ENCODE measurements at regions not wholly inside any gene's neighbourhood (a gene's known extent, or its start where the extent isn't known, plus 50 kb on each side); places are given as distances from the start of the nearest gene placed in this dataset.

DNA sequence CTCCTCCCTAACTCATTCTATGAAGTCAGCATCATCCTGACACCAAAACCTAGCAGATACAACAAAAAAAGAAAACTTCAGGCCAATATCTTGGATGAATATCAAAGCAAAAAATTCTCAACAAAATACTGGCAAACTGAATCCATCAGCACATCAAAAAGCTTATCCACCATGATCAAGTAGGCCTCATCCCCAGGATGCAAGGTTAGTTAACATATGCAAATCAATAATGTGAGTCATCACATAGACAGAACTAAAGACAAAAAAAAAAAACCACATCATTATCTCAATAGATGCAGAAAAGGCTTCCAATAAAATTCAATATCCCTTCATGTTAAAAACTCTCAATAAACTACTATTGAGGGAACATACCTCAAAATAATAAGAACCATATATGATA is 306.8 kb upstream of the TMC3 start:
- Histone ChIP-seq H2AFZ (ENCODE audit: insufficient read depth, low read length, poor library complexity) (no peak overlapping the region), H3K4me1 (ENCODE audit: control insufficient read depth in 1 of 2, insufficient read depth in 2 of 2, low read length in 2 of 2) (no peaks in the 10 kb centered on the region), H2AK5ac (ENCODE audit: low read length) (no peak overlapping the region), H3K4me3 (ENCODE audit: low read depth, low read length) (no peak overlapping the region), H3K4me2 (ENCODE audit: low read length) (no peak overlapping the region), H2BK5ac (ENCODE audit: low read depth, low read length, poor library complexity) (no peak overlapping the region), H3K14ac (ENCODE audit: low read length) (no peak overlapping the region), H3K27ac (ENCODE audit: low read depth, low read length) (no peak overlapping the region), H4K8ac (ENCODE audit: low read depth, low read length) (no peak overlapping the region), H3K36me3 (ENCODE audit: control insufficient read depth in 1 of 2, insufficient read depth in 2 of 2, low read length in 2 of 2) (no peaks in the 10 kb centered on the region), H3K18ac (ENCODE audit: low read length) (no peak overlapping the region), H4K12ac (ENCODE audit: low read depth, low read length) (no peak overlapping the region), H3K9me3 (ENCODE audit: insufficient read depth, low read depth, low read length) (no peaks in the 10 kb centered on the region), H3K27me3 (ENCODE audit: insufficient read depth, low read length) (no peaks in the 10 kb centered on the region), H3K9ac (ENCODE audit: low read length) (no peak overlapping the region), H3K23ac (ENCODE audit: low read length) (no peak overlapping the region), H3K4ac (ENCODE audit: low read depth, low read length) (no peak overlapping the region), H4K91ac (ENCODE audit: low read depth, low read length) (no peak overlapping the region), H3K79me1 (ENCODE audit: low read length) (no peaks in the 10 kb centered on the region), H2BK12ac (ENCODE audit: low read length) (no peak overlapping the region), H3K79me2 (ENCODE audit: control insufficient read depth, insufficient read depth, low read length, poor library complexity) (no peaks in the 10 kb centered on the region), H2BK120ac (ENCODE audit: insufficient read depth, low read length, poor library complexity) (no peak overlapping the region)
- DNase-seq, result no peak

DNA sequence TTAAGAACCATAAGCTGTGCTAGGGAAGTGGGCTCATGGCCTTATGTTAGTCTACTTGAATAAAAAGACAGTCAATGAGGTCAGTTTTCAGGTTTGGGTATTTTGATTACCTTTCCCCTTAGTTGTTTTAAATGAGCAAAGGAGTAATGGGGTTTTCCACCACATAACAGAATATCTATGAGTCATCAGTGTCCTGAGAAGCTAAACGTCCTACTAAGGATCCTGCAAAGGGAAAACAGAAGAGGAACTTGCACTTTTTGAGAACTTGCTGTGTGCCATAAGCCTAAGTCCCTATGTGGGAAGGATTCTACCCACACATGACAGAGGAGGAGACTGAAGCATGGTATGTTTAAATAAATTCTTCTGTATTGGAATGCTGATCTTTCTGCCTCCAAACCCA is 292.8 kb upstream of the TMC3 start:
- no peak overlapping the region for H3K4ac ChIP-seq (ENCODE audit: low read depth, low read length)
- H3K14ac ChIP-seq (ENCODE audit: low read length), result no peak overlapping the region
- H2BK120ac ChIP-seq (ENCODE audit: insufficient read depth, low read length, poor library complexity), result no peak overlapping the region
- no peaks in the 10 kb centered on the region for H3K36me3 ChIP-seq (ENCODE audit: control insufficient read depth in 1 of 2, insufficient read depth in 2 of 2, low read length in 2 of 2)
- H3K4me2 ChIP-seq (ENCODE audit: low read length), result no peak overlapping the region
- WGBS (ENCODE audit: extremely low coverage, insufficient coverage, insufficient read length), result no CpG with 5 or more reads among the region's 1 CpG
- H3K23ac ChIP-seq (ENCODE audit: low read length), result no peak overlapping the region
- H2BK12ac ChIP-seq (ENCODE audit: low read length), result no peak overlapping the region
- no peaks in the 10 kb centered on the region for H3K4me1 ChIP-seq (ENCODE audit: control insufficient read depth in 1 of 2, insufficient read depth in 2 of 2, low read length in 2 of 2)
- H3K9me3 ChIP-seq (ENCODE audit: insufficient read depth, low read depth, low read length), result no peaks in the 10 kb centered on the region
- no peak overlapping the region for H3K4me3 ChIP-seq (ENCODE audit: low read depth, low read length)
- no peak overlapping the region for H3K27ac ChIP-seq (ENCODE audit: low read depth, low read length)
- H3K9ac ChIP-seq (ENCODE audit: low read length), result no peak overlapping the region
- no peak for DNase-seq
- no peak overlapping the region for H4K91ac ChIP-seq (ENCODE audit: low read depth, low read length)
- H3K79me2 ChIP-seq (ENCODE audit: control insufficient read depth, insufficient read depth, low read length, poor library complexity), result no peaks in the 10 kb centered on the region
- no peak overlapping the region for H4K12ac ChIP-seq (ENCODE audit: low read depth, low read length)
- H2AFZ ChIP-seq (ENCODE audit: insufficient read depth, low read length, poor library complexity), result no peak overlapping the region
- no peak overlapping the region for H2BK5ac ChIP-seq (ENCODE audit: low read depth, low read length, poor library complexity)
- H4K8ac ChIP-seq (ENCODE audit: low read depth, low read length), result no peak overlapping the region
- no peaks in the 10 kb centered on the region for H3K79me1 ChIP-seq (ENCODE audit: low read length)
- H3K27me3 ChIP-seq (ENCODE audit: insufficient read depth, low read length), result no peaks in the 10 kb centered on the region
- no peak overlapping the region for H2AK5ac ChIP-seq (ENCODE audit: low read length)
- no peak overlapping the region for H3K18ac ChIP-seq (ENCODE audit: low read length)

DNA sequence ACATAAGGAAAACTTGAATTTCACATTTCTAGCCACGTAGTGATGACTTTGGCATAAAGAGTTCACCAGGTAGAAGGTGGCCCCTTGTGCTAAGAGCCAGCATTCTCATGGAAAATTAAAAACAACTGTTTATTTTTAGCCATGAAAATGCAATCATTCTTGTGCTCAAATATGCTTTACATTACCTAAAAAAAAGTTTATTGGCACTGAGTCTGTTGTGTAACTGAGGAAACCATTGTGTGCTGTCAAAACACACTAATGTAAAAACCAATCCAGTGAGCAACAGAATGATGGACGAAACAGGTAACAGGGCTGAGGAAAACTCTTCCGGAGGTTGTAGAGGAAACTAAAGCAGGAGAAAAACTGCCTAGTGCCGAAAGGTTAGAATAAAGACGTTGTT is 287.0 kb upstream of the TMC3 start:
- Histone ChIP-seq H3K27ac (ENCODE audit: low read depth, low read length) (no peak overlapping the region), H3K79me1 (ENCODE audit: low read length) (no peaks in the 10 kb centered on the region), H3K36me3 (ENCODE audit: control insufficient read depth in 1 of 2, insufficient read depth in 2 of 2, low read length in 2 of 2) (no peaks in the 10 kb centered on the region), H3K9me3 (ENCODE audit: insufficient read depth, low read depth, low read length) (no peaks in the 10 kb centered on the region), H3K4me1 (ENCODE audit: control insufficient read depth in 1 of 2, insufficient read depth in 2 of 2, low read length in 2 of 2) (no peaks in the 10 kb centered on the region), H3K79me2 (ENCODE audit: control insufficient read depth, insufficient read depth, low read length, poor library complexity) (no peaks in the 10 kb centered on the region), H3K27me3 (ENCODE audit: insufficient read depth, low read length) (no peaks in the 10 kb centered on the region), H3K18ac (ENCODE audit: low read length) (no peak overlapping the region), H3K4me2 (ENCODE audit: low read length) (no peak overlapping the region), H2AK5ac (ENCODE audit: low read length) (no peak overlapping the region), H4K8ac (ENCODE audit: low read depth, low read length) (no peak overlapping the region), H2AFZ (ENCODE audit: insufficient read depth, low read length, poor library complexity) (no peak overlapping the region), H3K4me3 (ENCODE audit: low read depth, low read length) (no peak overlapping the region), H2BK120ac (ENCODE audit: insufficient read depth, low read length, poor library complexity) (no peak overlapping the region), H3K14ac (ENCODE audit: low read length) (no peak overlapping the region), H3K4ac (ENCODE audit: low read depth, low read length) (no peak overlapping the region), H4K91ac (ENCODE audit: low read depth, low read length) (no peak overlapping the region), H4K12ac (ENCODE audit: low read depth, low read length) (no peak overlapping the region), H2BK12ac (ENCODE audit: low read length) (no peak overlapping the region), H3K9ac (ENCODE audit: low read length) (no peak overlapping the region), H2BK5ac (ENCODE audit: low read depth, low read length, poor library complexity) (no peak overlapping the region), H3K23ac (ENCODE audit: low read length) (no peak overlapping the region)
- no peak for DNase-seq
- no CpG with 5 or more reads among the region's 5 CpGs for WGBS (ENCODE audit: extremely low coverage, insufficient coverage, insufficient read length)

DNA sequence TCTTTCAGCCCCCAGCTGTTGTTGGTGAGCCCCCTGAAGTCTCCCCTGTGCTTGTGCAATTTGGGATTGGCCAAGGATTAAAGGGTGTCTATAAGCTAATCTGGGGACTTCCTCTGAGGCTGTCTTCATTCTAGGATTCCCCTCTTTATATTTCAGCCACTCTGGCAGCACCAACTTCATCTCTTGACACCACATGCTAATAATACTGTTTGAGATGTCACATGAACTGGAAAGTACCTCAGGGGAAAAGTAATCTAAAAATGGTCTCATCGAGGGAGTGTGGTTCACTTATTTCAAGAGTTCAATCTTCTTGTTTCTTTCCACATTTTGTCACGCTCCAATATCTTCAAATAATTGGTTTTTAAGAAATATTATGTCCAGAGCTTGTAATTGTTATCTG is 279.2 kb upstream of the TMC3 start:
- no peak overlapping the region for H2AFZ ChIP-seq (ENCODE audit: insufficient read depth, low read length, poor library complexity)
- no peak overlapping the region for H2BK5ac ChIP-seq (ENCODE audit: low read depth, low read length, poor library complexity)
- H3K18ac ChIP-seq (ENCODE audit: low read length), result no peak overlapping the region
- no peaks in the 10 kb centered on the region for H3K27me3 ChIP-seq (ENCODE audit: insufficient read depth, low read length)
- H2AK5ac ChIP-seq (ENCODE audit: low read length), result no peak overlapping the region
- no peaks in the 10 kb centered on the region for H3K79me1 ChIP-seq (ENCODE audit: low read length)
- no peaks in the 10 kb centered on the region for H3K4me1 ChIP-seq (ENCODE audit: control insufficient read depth in 1 of 2, insufficient read depth in 2 of 2, low read length in 2 of 2)
- no peak overlapping the region for H3K14ac ChIP-seq (ENCODE audit: low read length)
- peaks cover 2% of the 10 kb centered on the region for H3K79me2 ChIP-seq (ENCODE audit: control insufficient read depth, insufficient read depth, low read length, poor library complexity)
- H3K4ac ChIP-seq (ENCODE audit: low read depth, low read length), result no peak overlapping the region
- no CpG with 5 or more reads among the region's 2 CpGs for WGBS (ENCODE audit: extremely low coverage, insufficient coverage, insufficient read length)
- H3K27ac ChIP-seq (ENCODE audit: low read depth, low read length), result no peak overlapping the region
- DNase-seq, result no peak
- no peak overlapping the region for H3K9ac ChIP-seq (ENCODE audit: low read length)
- no peak overlapping the region for H3K4me2 ChIP-seq (ENCODE audit: low read length)
- no peaks in the 10 kb centered on the region for H3K36me3 ChIP-seq (ENCODE audit: control insufficient read depth in 1 of 2, insufficient read depth in 2 of 2, low read length in 2 of 2)
- H4K8ac ChIP-seq (ENCODE audit: low read depth, low read length), result no peak overlapping the region
- no peak overlapping the region for H3K4me3 ChIP-seq (ENCODE audit: low read depth, low read length)
- no peak overlapping the region for H4K91ac ChIP-seq (ENCODE audit: low read depth, low read length)
- no peak overlapping the region for H3K23ac ChIP-seq (ENCODE audit: low read length)
- H4K12ac ChIP-seq (ENCODE audit: low read depth, low read length), result no peak overlapping the region
- peaks cover 2% of the 10 kb centered on the region for H3K9me3 ChIP-seq (ENCODE audit: insufficient read depth, low read depth, low read length)
- H2BK12ac ChIP-seq (ENCODE audit: low read length), result no peak overlapping the region
- no peak overlapping the region for H2BK120ac ChIP-seq (ENCODE audit: insufficient read depth, low read length, poor library complexity)

DNA sequence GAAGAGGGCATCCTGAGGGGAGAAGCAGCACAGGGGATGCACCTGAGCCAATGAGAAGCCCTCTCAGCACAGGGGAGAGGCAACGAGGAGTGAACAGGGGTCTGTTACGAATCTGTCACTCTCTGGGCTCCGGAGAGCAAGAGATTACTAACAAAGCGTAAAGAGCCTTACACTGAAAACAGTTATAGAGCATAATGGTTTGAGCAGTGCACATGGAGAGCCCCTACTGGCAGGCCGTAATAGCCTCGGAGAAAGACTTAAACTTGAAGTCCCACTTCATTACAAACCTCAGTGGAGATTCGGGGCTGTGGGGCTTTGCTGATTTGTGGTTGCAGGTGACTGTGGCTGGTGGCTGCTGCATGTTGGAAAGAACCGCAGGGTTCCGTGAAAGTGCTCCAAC is 271.5 kb upstream of the TMC3 start:
- no peak overlapping the region for H4K91ac ChIP-seq (ENCODE audit: low read depth, low read length)
- no peak overlapping the region for H2AFZ ChIP-seq (ENCODE audit: insufficient read depth, low read length, poor library complexity)
- DNase-seq, result no peak
- H4K8ac ChIP-seq (ENCODE audit: low read depth, low read length), result no peak overlapping the region
- H3K9ac ChIP-seq (ENCODE audit: low read length), result no peak overlapping the region
- no peaks in the 10 kb centered on the region for H3K36me3 ChIP-seq (ENCODE audit: control insufficient read depth in 1 of 2, insufficient read depth in 2 of 2, low read length in 2 of 2)
- no peaks in the 10 kb centered on the region for H3K79me1 ChIP-seq (ENCODE audit: low read length)
- no peak overlapping the region for H3K18ac ChIP-seq (ENCODE audit: low read length)
- H3K4me1 ChIP-seq (ENCODE audit: control insufficient read depth in 1 of 2, insufficient read depth in 2 of 2, low read length in 2 of 2), result no peaks in the 10 kb centered on the region
- no peak overlapping the region for H2BK5ac ChIP-seq (ENCODE audit: low read depth, low read length, poor library complexity)
- H2BK120ac ChIP-seq (ENCODE audit: insufficient read depth, low read length, poor library complexity), result no peak overlapping the region
- H3K4me2 ChIP-seq (ENCODE audit: low read length), result no peak overlapping the region
- no CpG with 5 or more reads among the region's 9 CpGs for WGBS (ENCODE audit: extremely low coverage, insufficient coverage, insufficient read length)
- no peak overlapping the region for H3K14ac ChIP-seq (ENCODE audit: low read length)
- no peak overlapping the region for H3K4me3 ChIP-seq (ENCODE audit: low read depth, low read length)
- no peak overlapping the region for H3K4ac ChIP-seq (ENCODE audit: low read depth, low read length)
- H2AK5ac ChIP-seq (ENCODE audit: low read length), result no peak overlapping the region
- H3K27me3 ChIP-seq (ENCODE audit: insufficient read depth, low read length), result no peaks in the 10 kb centered on the region
- no peaks in the 10 kb centered on the region for H3K79me2 ChIP-seq (ENCODE audit: control insufficient read depth, insufficient read depth, low read length, poor library complexity)
- H2BK12ac ChIP-seq (ENCODE audit: low read length), result no peak overlapping the region
- H3K27ac ChIP-seq (ENCODE audit: low read depth, low read length), result no peak overlapping the region
- H3K23ac ChIP-seq (ENCODE audit: low read length), result no peak overlapping the region
- H4K12ac ChIP-seq (ENCODE audit: low read depth, low read length), result no peak overlapping the region
- H3K9me3 ChIP-seq (ENCODE audit: insufficient read depth, low read depth, low read length), result no peaks in the 10 kb centered on the region
